Activated CD8-positive, alpha-beta memory T cell treated with anti-CD3 and anti-CD28 coated beads for 48 hours (primary cell): ENCODE measurements at regions not wholly inside any gene's neighbourhood (a gene's known extent, or its start where the extent isn't known, plus 50 kb on each side); places are given as distances from the start of the nearest gene placed in this dataset.

Experiments used
- DNase-seq, 3 experiments: peaks; one replicate each; pipeline ENCODE4 v3.0.0-alpha.2; 2020; ENCODE audit warnings: low read depth in 2 of 3, low spot score in 2 of 3

- DNase-seq, result no peak
Observed at GRCh38 chr1:157196245-157196543, 58.0 kb upstream of the ETV3 start.

- no peak for DNase-seq
Observed at GRCh38 chr1:157195521-157196244, 57.5 kb upstream of the ETV3 start.

- no peak for DNase-seq
Observed at GRCh38 chr1:157194731-157195520, 56.7 kb upstream of the ETV3 start.

GRCh38 chr1:157193702-157194391 lies 55.7 kb upstream of the ETV3 start:
- DNase-seq, result peak; percentile 23 to 57 (median 44)

- no peak for DNase-seq
Observed at GRCh38 chr1:157193219-157193618, 55.0 kb upstream of the ETV3 start.

GRCh38 chr1:157189986-157190982 lies 52.1 kb upstream of the ETV3 start:
- no peak for DNase-seq

GRCh38 chr1:157189096-157189495 lies 50.9 kb upstream of the ETV3 start:
- DNase-seq, result no peak
